ENCODE measurements at regions not wholly inside any gene's neighbourhood (a gene's known extent, or its start where the extent isn't known, plus 50 kb on each side); places are given as distances from the start of the nearest gene placed in this dataset.
"Not testable (repeated sequence)": the region's sequence is repeated elsewhere in the genome, so short reads cannot be mapped to it uniquely, and the experiment has no call there.

GRCh38 chr4:147247579-147247978, 233.3 kb upstream of the EDNRA start:
- H3K36me3 Mint-ChIP-seq (ENCODE audit: low read depth) = no peaks in the 10 kb centered on the region
- no peaks in the 10 kb centered on the region for H3K9me3 Mint-ChIP-seq
- H3K27me3 Mint-ChIP-seq (ENCODE audit: low read depth) = no peaks in the 10 kb centered on the region
- H3K27ac Mint-ChIP-seq = no peak overlapping the region
- H3K4me3 Mint-ChIP-seq = no peak overlapping the region
- no peaks in the 10 kb centered on the region for H3K4me1 Mint-ChIP-seq (ENCODE audit: low read depth)

GRCh38 chr4:147250062-147250461, 230.8 kb upstream of the EDNRA start:
- no peak overlapping the region for H3K27ac Mint-ChIP-seq
- no peaks in the 10 kb centered on the region for H3K9me3 Mint-ChIP-seq
- no peaks in the 10 kb centered on the region for H3K4me1 Mint-ChIP-seq (ENCODE audit: low read depth)
- no peak overlapping the region for H3K4me3 Mint-ChIP-seq
- no peaks in the 10 kb centered on the region for H3K36me3 Mint-ChIP-seq (ENCODE audit: low read depth)
- no peaks in the 10 kb centered on the region for H3K27me3 Mint-ChIP-seq (ENCODE audit: low read depth)

GRCh38 chr4:147255268-147255667, 225.6 kb upstream of the EDNRA start:
- not testable (repeated sequence) for H3K27me3 Mint-ChIP-seq (ENCODE audit: low read depth); H3K9me3 Mint-ChIP-seq; H3K4me3 Mint-ChIP-seq; H3K27ac Mint-ChIP-seq; H3K36me3 Mint-ChIP-seq (ENCODE audit: low read depth); H3K4me1 Mint-ChIP-seq (ENCODE audit: low read depth)

GRCh38 chr4:147259271-147259670, 221.6 kb upstream of the EDNRA start:
- H3K36me3 Mint-ChIP-seq (ENCODE audit: low read depth); H3K4me3 Mint-ChIP-seq; H3K27me3 Mint-ChIP-seq (ENCODE audit: low read depth); H3K9me3 Mint-ChIP-seq; H3K27ac Mint-ChIP-seq; H3K4me1 Mint-ChIP-seq (ENCODE audit: low read depth): not testable (repeated sequence)

- Mint-ChIP-seq H3K9me3 (no peaks in the 10 kb centered on the region), H3K36me3 (ENCODE audit: low read depth) (no peaks in the 10 kb centered on the region), H3K4me1 (ENCODE audit: low read depth) (no peaks in the 10 kb centered on the region), H3K27me3 (ENCODE audit: low read depth) (no peaks in the 10 kb centered on the region), H3K4me3 (no peak overlapping the region), H3K27ac (no peak overlapping the region)
These were observed 196.6 kb upstream of the EDNRA start for GRCh38 chr4:147284256-147284835.

GRCh38 chr4:147284935-147285334, 196.0 kb upstream of the EDNRA start:
- H3K36me3 Mint-ChIP-seq (ENCODE audit: low read depth) = no peaks in the 10 kb centered on the region
- H3K4me1 Mint-ChIP-seq (ENCODE audit: low read depth) = no peaks in the 10 kb centered on the region
- no peaks in the 10 kb centered on the region for H3K9me3 Mint-ChIP-seq
- no peak overlapping the region for H3K27ac Mint-ChIP-seq
- H3K27me3 Mint-ChIP-seq (ENCODE audit: low read depth) = no peaks in the 10 kb centered on the region
- H3K4me3 Mint-ChIP-seq = no peak overlapping the region

- H3K27ac Mint-ChIP-seq = no peak overlapping the region
- H3K4me3 Mint-ChIP-seq = no peak overlapping the region
- no peaks in the 10 kb centered on the region for H3K27me3 Mint-ChIP-seq (ENCODE audit: low read depth)
- H3K36me3 Mint-ChIP-seq (ENCODE audit: low read depth) = no peaks in the 10 kb centered on the region
- no peaks in the 10 kb centered on the region for H3K4me1 Mint-ChIP-seq (ENCODE audit: low read depth)
- H3K9me3 Mint-ChIP-seq = no peaks in the 10 kb centered on the region
These were observed 195.1 kb upstream of the EDNRA start for GRCh38 chr4:147285751-147286150.

- H3K9me3 Mint-ChIP-seq = no peaks in the 10 kb centered on the region
- no peaks in the 10 kb centered on the region for H3K27me3 Mint-ChIP-seq (ENCODE audit: low read depth)
- no peaks in the 10 kb centered on the region for H3K36me3 Mint-ChIP-seq (ENCODE audit: low read depth)
- H3K4me3 Mint-ChIP-seq = no peak overlapping the region
- H3K4me1 Mint-ChIP-seq (ENCODE audit: low read depth) = no peaks in the 10 kb centered on the region
- H3K27ac Mint-ChIP-seq = no peak overlapping the region
These were observed 193.9 kb upstream of the EDNRA start for GRCh38 chr4:147286846-147287587.

GRCh38 chr4:147287588-147287890, 193.4 kb upstream of the EDNRA start:
- Mint-ChIP-seq H3K27ac (no peak overlapping the region), H3K4me3 (no peak overlapping the region), H3K36me3 (ENCODE audit: low read depth) (no peaks in the 10 kb centered on the region), H3K4me1 (ENCODE audit: low read depth) (no peaks in the 10 kb centered on the region), H3K9me3 (no peaks in the 10 kb centered on the region), H3K27me3 (ENCODE audit: low read depth) (no peaks in the 10 kb centered on the region)

GRCh38 chr4:147288512-147288911, 192.4 kb upstream of the EDNRA start:
- no peak overlapping the region for H3K27ac Mint-ChIP-seq
- H3K4me3 Mint-ChIP-seq = no peak overlapping the region
- H3K36me3 Mint-ChIP-seq (ENCODE audit: low read depth) = no peaks in the 10 kb centered on the region
- no peaks in the 10 kb centered on the region for H3K9me3 Mint-ChIP-seq
- no peaks in the 10 kb centered on the region for H3K27me3 Mint-ChIP-seq (ENCODE audit: low read depth)
- H3K4me1 Mint-ChIP-seq (ENCODE audit: low read depth) = no peaks in the 10 kb centered on the region

- no peak overlapping the region for H3K27ac Mint-ChIP-seq
- no peaks in the 10 kb centered on the region for H3K9me3 Mint-ChIP-seq
- no peaks in the 10 kb centered on the region for H3K4me1 Mint-ChIP-seq (ENCODE audit: low read depth)
- H3K27me3 Mint-ChIP-seq (ENCODE audit: low read depth) = no peaks in the 10 kb centered on the region
- no peak overlapping the region for H3K4me3 Mint-ChIP-seq
- no peaks in the 10 kb centered on the region for H3K36me3 Mint-ChIP-seq (ENCODE audit: low read depth)
These were observed 191.7 kb upstream of the EDNRA start for GRCh38 chr4:147289181-147289580.

- H3K4me1 Mint-ChIP-seq (ENCODE audit: low read depth); H3K27ac Mint-ChIP-seq; H3K4me3 Mint-ChIP-seq; H3K36me3 Mint-ChIP-seq (ENCODE audit: low read depth); H3K27me3 Mint-ChIP-seq (ENCODE audit: low read depth); H3K9me3 Mint-ChIP-seq: not testable (repeated sequence)
These were observed 188.1 kb upstream of the EDNRA start for GRCh38 chr4:147292604-147293313.

GRCh38 chr4:147293314-147293677, 187.6 kb upstream of the EDNRA start:
- H3K4me3 Mint-ChIP-seq; H3K9me3 Mint-ChIP-seq; H3K27ac Mint-ChIP-seq; H3K4me1 Mint-ChIP-seq (ENCODE audit: low read depth); H3K36me3 Mint-ChIP-seq (ENCODE audit: low read depth); H3K27me3 Mint-ChIP-seq (ENCODE audit: low read depth): not testable (repeated sequence)

GRCh38 chr4:147299205-147299604, 181.7 kb upstream of the EDNRA start:
- peaks cover 9% of the 10 kb centered on the region for H3K9me3 Mint-ChIP-seq
- no peaks in the 10 kb centered on the region for H3K36me3 Mint-ChIP-seq (ENCODE audit: low read depth)
- no peaks in the 10 kb centered on the region for H3K27me3 Mint-ChIP-seq (ENCODE audit: low read depth)
- no peak overlapping the region for H3K4me3 Mint-ChIP-seq
- no peaks in the 10 kb centered on the region for H3K4me1 Mint-ChIP-seq (ENCODE audit: low read depth)
- no peak overlapping the region for H3K27ac Mint-ChIP-seq

GRCh38 chr4:147303174-147303872, 177.6 kb upstream of the EDNRA start:
- Mint-ChIP-seq H3K36me3 (ENCODE audit: low read depth) (no peaks in the 10 kb centered on the region), H3K27ac (no peak overlapping the region), H3K9me3 (no peaks in the 10 kb centered on the region)

More at GRCh38 chr4:147303174-147303872, 177.6 kb upstream of the EDNRA start:
- no peaks in the 10 kb centered on the region for H3K27me3 Mint-ChIP-seq (ENCODE audit: low read depth)
- no peaks in the 10 kb centered on the region for H3K4me1 Mint-ChIP-seq (ENCODE audit: low read depth)
- no peak overlapping the region for H3K4me3 Mint-ChIP-seq

All from T-helper 1 cell treated with Interleukin-12 subunit alpha and Interleukin-12 subunit beta and Interleukin-4 antibody, amounts not matched to agents 30 μg/mL and 1 μg/mL, for 36 hours (primary cell).